Panc1 (cell line): ENCODE measurements at regions not wholly inside any gene's neighbourhood (a gene's known extent, or its start where the extent isn't known, plus 50 kb on each side); places are given as distances from the start of the nearest gene placed in this dataset.

Experiments
- ATAC-seq: fragments of 200-7000 bp; cut with Tn5 transposase; 2 replicates; pipeline ENCODE4 v1.9.1; 2020; ENCODE audit warnings: mild to moderate bottlenecking, moderate library complexity
- BruUV-seq: library from RNA; stranded (reverse); fragments of 400-500 nt; replicated peaks from 2 replicates; lab custom pipeline; 2021; lab: Mats Ljungman, UMichigan
- CTCF ChIA-PET: fragments of 300-600 bp; sonication (Branson Sonifier 250); formaldehyde crosslinking; loops from one replicate; lab custom pipeline; 2022; ENCODE audit warnings: antibody characterized with exemption; lab: Charles Lee
- POLR2A ChIA-PET: fragments of 300-600 bp; sonication (Branson Sonifier 250); formaldehyde crosslinking; loops from one replicate; lab custom pipeline; 2022; ENCODE audit warnings: antibody characterized with exemption; lab: Charles Lee
- DNase-seq: peaks from one replicate; pipeline ENCODE4 v3.0.0-alpha.2; 2010; ENCODE audit warnings: low read depth, low spot score
- H3K27ac ChIP-seq: 2 replicates; pipeline ENCODE4 v1.5.1; 2011; ENCODE audit warnings: mild to moderate bottlenecking, low read length, inconsistent platforms
- H3K27me3 ChIP-seq: fragments of 200-500 bp; sonication (Bioruptor generic); 2 replicates; pipeline ENCODE4 v1.6.0; 2014; ENCODE audit warnings: low read length, inconsistent platforms; ENCODE audit not compliant: control insufficient read depth, insufficient read depth
- H3K36me3 ChIP-seq: fragments of 200-500 bp; sonication (Bioruptor generic); 2 replicates; pipeline ENCODE4 v1.5.1; 2014; ENCODE audit warnings: inconsistent platforms, mild to moderate bottlenecking, low read length, moderate library complexity; ENCODE audit not compliant: control insufficient read depth, insufficient read depth
- H3K4me1 ChIP-seq: 2 replicates; pipeline ENCODE4 v1.5.1; 2011; ENCODE audit warnings: inconsistent platforms, mild to moderate bottlenecking, low read length, moderate library complexity; ENCODE audit not compliant: control insufficient read depth, insufficient read depth
- H3K4me3 ChIP-seq, 2 experiments: 2 replicates each; pipeline ENCODE4 v1.5.1; 2011 to 2012; ENCODE audit warnings: low read depth in 2 of 2, low read length in 2 of 2, mild to moderate bottlenecking in 2 of 2, inconsistent platforms in 1 of 2, moderate library complexity in 1 of 2
- H3K9me3 ChIP-seq: fragments of 200-500 bp; sonication (Bioruptor generic); 2 replicates; pipeline ENCODE4 v1.5.1; 2014; ENCODE audit warnings: low read depth, mild to moderate bottlenecking, inconsistent platforms, low read length, moderate library complexity; ENCODE audit not compliant: control insufficient read depth, insufficient read depth
- CTCF ChIP-seq: fragments of 450-650 bp; IDR thresholded peaks from 2 replicates; pipeline ENCODE4 v1.5.1; 2017; ENCODE audit warnings: mild to moderate bottlenecking
- POLR2AphosphoS5 ChIP-seq: IDR thresholded peaks from 2 replicates; pipeline ENCODE4 v1.6.1; 2012; ENCODE audit warnings: mild to moderate bottlenecking, low read depth, low read length, moderate library complexity
- REST ChIP-seq, 2 experiments: IDR thresholded peaks; 2 replicates each; pipeline ENCODE4 v1.6.1; 2011 to 2012; ENCODE audit warnings: low read depth in 2 of 2, control low read depth in 1 of 2, low read length in 1 of 2, mild to moderate bottlenecking in 1 of 2, moderate library complexity in 1 of 2; ENCODE audit not compliant: insufficient read depth in 1 of 2
- SIN3A ChIP-seq: IDR thresholded peaks from 2 replicates; pipeline ENCODE4 v1.6.1; 2012; ENCODE audit warnings: low read depth, mild to moderate bottlenecking, low read length, moderate library complexity, borderline replicate concordance; ENCODE audit not compliant: insufficient read depth
- TCF7L2 ChIP-seq: IDR thresholded peaks from 2 replicates; pipeline ENCODE4 v1.6.1; 2011; ENCODE audit warnings: mild to moderate bottlenecking, low read depth, low read length, inconsistent platforms
- in situ Hi-C: cut with HindIII; loops from 2 replicates; pipeline ENCODE4 v1.10.0; 2016; ENCODE audit warnings: low sequenced_read_pairs, low pct_unique_long_range_greater_than_20kb
- intact Hi-C: fragments of 100-400 bp; cut with micrococcal nuclease; formaldehyde crosslinking; loops from one replicate; pipeline ENCODE4 v1.10.0; 2022; ENCODE audit not compliant: unreplicated experiment

GRCh38 chr18:44599412-44599811 is 81.3 kb upstream of the SETBP1 start:
- no peak overlapping the region for H3K27ac ChIP-seq
- TF ChIP-seq POLR2AphosphoS5 (no peak), CTCF (no peak), SIN3A (no peak), REST (IDR thresholded peaks at IDR 0.05; ENCODE audit: insufficient read depth in 1 of 2, low read depth in 2 of 2, low read length in 1 of 2) (no peak), TCF7L2 (no peak)
- ChIA-PET CTCF (no interaction called here), POLR2A (no interaction called here)
- no peaks in the 10 kb centered on the region for H3K9me3 ChIP-seq
- no peaks in the 10 kb centered on the region for H3K27me3 ChIP-seq
- no TSS peak for BruUV-seq
- DNase-seq (no peak), ATAC-seq (no peak)
- H3K4me1 ChIP-seq = no peaks in the 10 kb centered on the region
- in situ Hi-C loops (no loop called here), intact Hi-C loops (no loop called here)
- no peaks in the 10 kb centered on the region for H3K36me3 ChIP-seq
- no peak overlapping the region for H3K4me3 ChIP-seq

GRCh38 chr18:44601447-44601846 is 79.2 kb upstream of the SETBP1 start:
- BruUV-seq = no TSS peak
- intact Hi-C loops (no loop called here), in situ Hi-C loops (no loop called here)
- H3K4me3 ChIP-seq = no peak overlapping the region
- ATAC-seq (no peak), DNase-seq (no peak)
- CTCF ChIA-PET = no interaction called here
- no peak overlapping the region for H3K27ac ChIP-seq
- H3K9me3 ChIP-seq = no peaks in the 10 kb centered on the region
- no peaks in the 10 kb centered on the region for H3K27me3 ChIP-seq
- TF ChIP-seq CTCF (no peak), TCF7L2 (no peak), SIN3A (no peak), POLR2AphosphoS5 (no peak), REST (IDR thresholded peaks at IDR 0.05; ENCODE audit: insufficient read depth in 1 of 2, low read depth in 2 of 2, low read length in 1 of 2) (no peak)
- POLR2A ChIA-PET = no interaction called here
- H3K4me1 ChIP-seq = no peaks in the 10 kb centered on the region
- H3K36me3 ChIP-seq = no peaks in the 10 kb centered on the region
